Cardiac muscle cell (in vitro differentiated cells and primary cell): ENCODE measurements at regions not wholly inside any gene's neighbourhood (a gene's known extent, or its start where the extent isn't known, plus 50 kb on each side); places are given as distances from the start of the nearest gene placed in this dataset.

ENCODE experiments used
- DNase-seq, 2 donors: peaks; one replicate each; pipeline versions ENCODE4 v3.0.0 to v3.0.0-alpha.2; 2010 to 2017; ENCODE audit warnings: low read depth in 1 of 2, low spot score in 1 of 2
- H3K27ac ChIP-seq: fragments of 200-600 bp; sonication (generic); 2 replicates; pipeline ENCODE4 v1.5.1; 2016
- H3K27me3 ChIP-seq: fragments of 200-600 bp; sonication (generic); 2 replicates; pipeline ENCODE4 v1.6.0; 2016; ENCODE audit warnings: control low read depth
- H3K36me3 ChIP-seq: fragments of 200-600 bp; sonication (generic); 2 replicates; pipeline ENCODE4 v1.5.1; 2016; ENCODE audit warnings: control low read depth
- H3K4me1 ChIP-seq: fragments of 200-600 bp; sonication (generic); 2 replicates; pipeline ENCODE4 v1.8.1; 2017; ENCODE audit warnings: low read depth, mild to moderate bottlenecking, mixed run types
- H3K4me3 ChIP-seq: fragments of 200-600 bp; sonication (generic); 2 replicates; pipeline ENCODE4 v1.5.1; 2016; ENCODE audit warnings: mild to moderate bottlenecking
- H3K9me3 ChIP-seq: fragments of 200-600 bp; sonication (generic); 2 replicates; pipeline ENCODE4 v1.5.1; 2017; ENCODE audit warnings: low read depth, mild to moderate bottlenecking, control low read depth
- TF ChIP-seq, protein P1 (sequence below): IDR thresholded peaks from 2 replicates; pipeline ENCODE4 v1.5.1; 2012; ENCODE audit warnings: low read depth, mild to moderate bottlenecking, low read length

DNA sequence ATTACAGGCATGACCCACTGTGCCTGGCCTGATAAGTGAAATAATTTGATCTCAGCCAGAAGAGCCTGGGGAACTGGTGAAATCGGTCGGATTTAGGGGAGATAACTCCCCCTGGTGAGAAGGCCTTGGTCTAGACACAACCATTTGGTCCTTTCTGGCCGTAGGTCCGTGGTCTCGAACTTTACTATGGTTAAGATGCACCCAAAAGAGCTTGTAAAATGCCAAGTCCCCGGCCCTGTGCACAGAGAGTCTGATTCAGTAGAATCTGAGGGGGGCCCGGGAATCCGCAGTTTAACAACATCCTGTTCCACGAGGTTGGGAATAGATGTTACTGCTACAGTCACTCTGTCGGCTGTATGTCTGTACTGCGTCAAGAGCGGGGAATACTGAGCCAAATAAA lies 140.7 kb downstream of the C9orf50 start:
- Histone ChIP-seq H3K27me3 (no peaks in the 10 kb centered on the region), H3K4me3 (no peak overlapping the region), H3K36me3 (no peaks in the 10 kb centered on the region), H3K27ac (peak overlapping the region; percentile 99), H3K9me3 (no peaks in the 10 kb centered on the region), H3K4me1 (peaks cover 49% of the 10 kb centered on the region)
- peak in 1 of 2 donors; percentile 63 for DNase-seq
- TF ChIP-seq, protein P1, sequence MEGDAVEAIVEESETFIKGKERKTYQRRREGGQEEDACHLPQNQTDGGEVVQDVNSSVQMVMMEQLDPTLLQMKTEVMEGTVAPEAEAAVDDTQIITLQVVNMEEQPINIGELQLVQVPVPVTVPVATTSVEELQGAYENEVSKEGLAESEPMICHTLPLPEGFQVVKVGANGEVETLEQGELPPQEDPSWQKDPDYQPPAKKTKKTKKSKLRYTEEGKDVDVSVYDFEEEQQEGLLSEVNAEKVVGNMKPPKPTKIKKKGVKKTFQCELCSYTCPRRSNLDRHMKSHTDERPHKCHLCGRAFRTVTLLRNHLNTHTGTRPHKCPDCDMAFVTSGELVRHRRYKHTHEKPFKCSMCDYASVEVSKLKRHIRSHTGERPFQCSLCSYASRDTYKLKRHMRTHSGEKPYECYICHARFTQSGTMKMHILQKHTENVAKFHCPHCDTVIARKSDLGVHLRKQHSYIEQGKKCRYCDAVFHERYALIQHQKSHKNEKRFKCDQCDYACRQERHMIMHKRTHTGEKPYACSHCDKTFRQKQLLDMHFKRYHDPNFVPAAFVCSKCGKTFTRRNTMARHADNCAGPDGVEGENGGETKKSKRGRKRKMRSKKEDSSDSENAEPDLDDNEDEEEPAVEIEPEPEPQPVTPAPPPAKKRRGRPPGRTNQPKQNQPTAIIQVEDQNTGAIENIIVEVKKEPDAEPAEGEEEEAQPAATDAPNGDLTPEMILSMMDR, result no peak

DNA sequence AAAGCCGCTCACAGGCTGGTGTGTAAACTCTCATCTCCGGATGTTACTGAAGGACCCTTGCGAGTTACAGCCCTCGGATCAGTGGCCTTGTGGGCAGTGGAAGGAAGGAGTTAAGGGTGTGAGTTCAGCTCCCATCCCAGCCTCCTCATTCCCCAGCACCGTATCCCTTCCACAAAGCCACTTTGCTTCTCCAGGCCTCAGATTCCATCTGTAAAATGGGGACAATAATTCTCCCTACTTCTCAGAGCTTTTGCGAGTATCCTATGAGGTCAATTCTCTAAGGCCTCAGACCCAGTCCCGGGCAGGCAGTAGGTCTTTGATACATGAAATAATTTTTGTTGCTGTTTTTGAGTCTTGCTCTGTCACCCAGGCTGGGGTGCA lies 141.3 kb downstream of the C9orf50 start:
- Histone ChIP-seq H3K4me3 (no peak overlapping the region), H3K27ac (peak overlapping the region; percentile 99), H3K4me1 (peaks cover 49% of the 10 kb centered on the region), H3K27me3 (no peaks in the 10 kb centered on the region), H3K9me3 (no peaks in the 10 kb centered on the region), H3K36me3 (no peaks in the 10 kb centered on the region)
- TF ChIP-seq, protein P1, result no peak
- no peak for DNase-seq

DNA sequence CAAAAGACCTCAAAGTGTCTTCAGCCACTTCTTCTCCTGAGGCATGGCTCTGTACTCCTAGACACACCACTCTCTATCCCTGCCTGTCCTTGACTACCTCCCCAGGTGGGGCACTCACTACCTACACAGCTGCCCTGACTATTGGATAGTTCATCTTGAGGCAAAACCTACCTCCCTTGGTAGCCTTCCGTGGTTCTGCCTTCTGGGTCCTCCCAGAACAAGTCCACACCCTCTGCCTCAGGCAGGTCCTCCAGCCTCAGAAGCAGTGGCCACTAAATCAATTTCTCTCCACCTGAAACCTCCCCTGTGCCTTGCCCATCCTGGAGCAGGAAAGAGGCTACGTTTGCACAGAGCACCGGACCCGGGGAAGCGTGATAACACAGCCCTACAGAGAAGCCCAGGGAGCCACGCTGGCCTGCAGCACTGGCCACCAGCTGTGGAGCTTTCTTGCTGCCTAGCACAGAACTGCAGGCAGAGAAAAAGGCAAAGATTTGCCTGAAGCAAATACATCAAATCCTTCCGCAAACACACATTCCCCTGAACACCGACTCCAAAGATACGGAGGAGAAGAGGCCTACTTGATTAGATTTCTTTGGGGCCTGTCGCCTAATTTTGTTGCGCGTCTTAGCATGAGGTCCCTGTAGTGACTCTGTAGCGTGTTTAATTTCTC lies 141.8 kb downstream of the C9orf50 start:
- TF ChIP-seq, protein P1, result no peak
- DNase-seq, result no peak
- H3K27me3 ChIP-seq, result no peaks in the 10 kb centered on the region
- H3K9me3 ChIP-seq, result no peaks in the 10 kb centered on the region
- no peak overlapping the region for H3K4me3 ChIP-seq
- H3K27ac ChIP-seq, result peak overlapping the region; percentile 99
- no peaks in the 10 kb centered on the region for H3K36me3 ChIP-seq
- peaks cover 46% of the 10 kb centered on the region for H3K4me1 ChIP-seq

DNA sequence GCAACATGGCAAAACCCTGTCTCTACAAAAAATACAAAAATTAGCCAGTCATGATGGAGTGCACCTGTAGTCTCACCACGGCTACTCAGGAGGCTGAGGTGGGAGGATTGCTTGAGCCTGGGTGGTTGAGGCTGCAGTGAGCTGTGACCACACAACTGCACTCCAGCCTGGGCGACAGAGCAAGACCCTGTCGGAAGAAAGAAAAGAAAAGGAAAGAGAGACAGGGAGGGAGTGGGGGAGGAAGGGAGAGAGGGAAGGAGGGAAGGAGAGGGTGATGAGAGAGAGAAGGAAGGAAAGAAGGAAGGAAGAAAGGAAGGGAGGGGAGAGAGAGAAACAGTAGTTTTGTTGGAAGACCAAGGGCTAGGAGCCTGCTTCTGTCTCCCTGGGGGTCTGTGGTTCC lies 142.4 kb downstream of the C9orf50 start:
- H3K4me3 ChIP-seq, result no peak overlapping the region
- no peaks in the 10 kb centered on the region for H3K36me3 ChIP-seq
- TF ChIP-seq, protein P1, result no peak
- H3K27me3 ChIP-seq, result no peaks in the 10 kb centered on the region
- DNase-seq, result no peak
- no peak overlapping the region for H3K27ac ChIP-seq
- H3K9me3 ChIP-seq, result no peaks in the 10 kb centered on the region
- H3K4me1 ChIP-seq, result peaks cover 41% of the 10 kb centered on the region

DNA sequence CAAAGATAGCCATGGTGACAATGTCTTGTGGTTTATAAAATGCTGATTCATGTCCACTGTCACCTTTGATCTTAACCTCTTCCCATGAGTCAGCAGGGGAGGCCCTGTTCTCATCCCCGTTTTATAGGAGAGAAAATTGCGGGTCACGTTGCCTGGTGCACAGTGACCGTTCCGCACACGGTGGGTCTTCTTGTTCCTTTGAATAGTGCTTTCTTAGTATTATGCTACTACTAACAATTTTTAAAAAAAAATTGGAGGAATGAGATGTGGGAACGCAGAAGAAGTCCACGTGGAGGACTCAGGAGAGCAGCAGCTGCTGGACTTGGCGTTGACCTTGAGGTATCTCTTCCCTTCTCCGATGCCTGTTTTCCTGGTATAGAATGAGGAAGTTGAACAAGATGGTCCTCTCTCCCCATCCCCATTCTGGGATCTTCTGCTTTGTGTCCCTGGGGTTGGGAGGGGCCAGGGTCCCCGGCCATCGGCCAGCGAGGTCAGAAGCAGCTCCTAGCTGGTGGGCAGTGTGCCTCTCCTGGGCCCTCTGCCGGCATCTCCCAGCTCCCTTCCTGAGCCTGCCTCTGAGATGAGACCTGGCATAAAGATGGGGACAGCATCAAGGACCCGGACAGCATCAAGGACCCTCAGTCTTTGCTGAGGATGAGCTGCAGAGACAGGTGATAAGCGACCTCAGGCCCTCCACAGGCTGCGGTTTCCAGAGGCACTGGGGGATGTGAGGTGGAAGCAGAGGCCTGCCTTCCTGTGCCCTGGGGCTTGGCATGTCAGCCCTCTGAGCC lies 143.9 kb downstream of the C9orf50 start:
- peaks cover 32% of the 10 kb centered on the region for H3K4me1 ChIP-seq

More for the DNA sequence above, 143.9 kb downstream of the C9orf50 start:
- no peak for DNase-seq
- H3K27me3 ChIP-seq, result no peaks in the 10 kb centered on the region
- H3K9me3 ChIP-seq, result no peaks in the 10 kb centered on the region
- H3K4me3 ChIP-seq, result no peak overlapping the region
- no peak overlapping the region for H3K27ac ChIP-seq
- TF ChIP-seq, protein P1, result no peak
- no peaks in the 10 kb centered on the region for H3K36me3 ChIP-seq
